GF-D8 (cell line): ENCODE measurements at regions not wholly inside any gene's neighbourhood (a gene's known extent, or its start where the extent isn't known, plus 50 kb on each side); places are given as distances from the start of the nearest gene placed in this dataset.
"Not testable (repeated sequence)": the region's sequence is repeated elsewhere in the genome, so short reads cannot be mapped to it uniquely, and the experiment has no call there.

ENCODE experiments used
- DNase-seq: peaks from one replicate; lab custom pipeline; 2025; lab: John Stamatoyannopoulos, UW

GRCh38 chr2:236375973-236376476 is 111.8 kb upstream of the ASB18 start:
- no peak for DNase-seq

- DNase-seq = no peak
Measured at GRCh38 chr2:236376566-236377244, 112.5 kb upstream of the ASB18 start.

DNA sequence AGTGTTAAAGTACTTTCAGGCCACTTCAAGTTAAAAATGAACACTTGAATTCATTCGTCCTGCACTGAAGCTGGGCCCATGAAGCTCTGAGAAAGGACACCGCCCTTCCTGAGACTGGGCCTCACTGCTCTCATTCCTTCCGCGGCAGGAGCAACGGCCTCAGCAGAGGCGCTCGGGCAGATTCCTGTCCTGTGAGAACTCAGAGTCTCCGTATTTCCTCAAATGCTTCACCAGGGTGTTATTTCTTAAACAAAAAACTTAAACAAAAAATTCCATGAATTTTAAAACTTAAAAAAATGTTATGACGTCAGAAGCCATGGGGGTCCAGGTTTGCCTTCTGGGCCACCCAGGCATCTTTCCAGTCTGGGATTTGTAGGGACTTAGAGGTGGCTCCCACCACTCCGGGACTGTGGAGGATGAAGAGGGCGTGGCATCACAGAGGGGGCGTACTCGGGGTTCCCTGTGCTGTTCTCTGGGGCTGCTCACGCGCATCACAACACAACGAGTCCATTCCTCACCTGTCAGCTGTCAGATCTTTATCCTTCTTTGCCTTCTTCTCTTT is 115.9 kb upstream of the ASB18 start:
- DNase-seq = no peak

DNA sequence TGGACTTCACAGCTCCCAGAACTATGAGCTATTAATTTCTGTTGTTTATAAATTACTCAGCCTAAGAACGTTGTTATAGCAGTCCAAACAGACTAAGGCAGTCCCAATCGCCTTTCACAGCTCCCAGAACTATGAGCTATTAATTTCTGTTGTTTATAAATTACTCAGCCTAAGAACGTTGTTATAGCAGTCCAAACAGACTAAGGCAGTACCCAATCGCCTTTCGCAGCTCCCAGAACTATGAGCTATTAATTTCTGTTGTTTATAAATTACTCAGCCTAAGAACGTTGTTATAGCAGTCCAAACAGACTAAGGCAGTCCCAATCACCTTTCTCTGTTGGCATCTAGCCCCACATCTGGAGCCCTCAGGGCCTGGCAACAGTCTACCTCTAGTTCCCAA is 117.0 kb upstream of the ASB18 start:
- not testable (repeated sequence) for DNase-seq

DNA sequence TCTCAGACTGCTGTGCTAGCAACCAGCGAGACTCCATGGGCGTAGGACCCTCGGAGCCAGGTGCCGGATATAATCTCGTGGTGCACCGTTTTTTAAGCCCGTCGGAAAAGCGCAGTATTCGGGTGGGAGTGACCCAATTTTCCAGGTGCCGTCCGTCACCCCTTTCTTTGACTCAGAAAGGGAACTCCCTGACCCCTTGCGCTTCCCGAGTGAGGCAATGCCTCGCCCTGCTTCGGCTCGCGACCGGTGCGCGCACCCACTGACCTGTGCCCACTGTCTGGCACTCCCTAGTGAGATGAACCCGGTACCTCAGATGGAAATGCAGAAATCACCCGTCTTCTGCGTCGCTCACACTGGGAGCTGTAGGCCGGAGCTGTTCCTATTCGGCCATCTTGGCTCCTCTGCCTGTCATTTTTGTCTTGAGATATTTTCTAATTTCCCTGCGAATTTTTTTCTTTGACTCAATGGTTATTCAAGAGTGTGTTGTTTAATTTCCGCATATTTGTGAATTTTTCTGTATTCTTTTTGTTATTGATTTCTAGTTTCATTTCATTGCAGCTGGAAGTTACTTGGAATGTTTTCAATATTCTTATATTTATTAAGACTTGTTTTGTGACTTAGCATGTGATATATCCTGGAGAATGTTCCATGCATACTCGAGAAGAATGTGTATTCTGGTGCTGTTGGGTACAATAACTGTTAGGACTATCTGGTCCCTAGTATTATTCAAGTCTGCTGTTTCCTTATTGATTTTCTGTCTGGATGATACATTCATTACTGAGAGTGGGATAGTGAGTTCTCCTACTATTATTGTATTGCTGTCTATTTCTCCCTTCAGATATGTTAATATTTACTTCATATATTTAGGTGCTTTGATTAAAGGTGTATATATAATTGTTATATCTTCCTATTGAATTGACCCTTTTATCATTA is 125.3 kb upstream of the ASB18 start:
- DNase-seq = not testable (repeated sequence)

DNA sequence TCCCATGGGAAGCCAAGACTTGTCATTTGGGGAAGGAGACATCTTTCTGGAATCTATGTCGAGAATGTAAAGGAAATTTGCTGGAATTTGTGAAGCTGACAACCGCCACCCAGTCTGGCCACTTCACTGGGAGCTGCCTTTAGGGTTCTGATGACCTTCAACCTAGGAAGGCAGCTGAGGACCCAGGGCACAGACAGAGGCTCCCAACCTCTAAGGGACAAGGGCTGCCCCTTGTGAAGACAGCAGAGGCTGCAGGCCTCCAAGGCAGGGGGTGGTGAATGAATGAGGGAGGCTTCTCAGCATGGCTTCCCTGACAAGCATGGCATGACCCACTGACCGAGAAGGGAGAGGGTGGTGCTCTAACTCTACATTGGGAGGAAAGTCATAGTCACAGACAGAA is 128.9 kb upstream of the ASB18 start:
- no peak for DNase-seq

DNA sequence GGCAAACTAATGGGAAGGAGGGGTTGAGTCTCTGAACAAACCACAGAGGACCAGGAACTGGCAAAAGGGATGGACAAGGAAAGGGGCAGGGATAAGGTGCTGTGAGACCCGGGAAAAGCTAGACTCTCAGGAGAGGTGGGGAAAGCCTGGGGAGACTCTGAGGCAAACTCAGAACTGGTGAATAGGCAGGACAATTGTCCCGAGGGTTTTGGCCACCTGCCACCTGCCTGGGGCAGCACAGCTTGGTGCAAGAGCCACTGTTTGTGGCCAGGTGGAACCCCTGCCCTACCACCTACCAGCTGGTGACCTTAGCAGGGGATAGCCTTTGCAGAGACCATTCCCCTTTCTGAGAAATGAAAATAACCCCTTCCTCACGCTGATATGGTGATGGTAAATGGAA is 129.4 kb upstream of the ASB18 start:
- no peak for DNase-seq

- no peak for DNase-seq
Measured at GRCh38 chr2:236394571-236394970, 130.4 kb upstream of the ASB18 start.

- DNase-seq = no peak
Measured at GRCh38 chr2:236395067-236395466, 130.9 kb upstream of the ASB18 start.

- no peak for DNase-seq
Measured at GRCh38 chr2:236396818-236397350, 132.7 kb upstream of the ASB18 start.

DNA sequence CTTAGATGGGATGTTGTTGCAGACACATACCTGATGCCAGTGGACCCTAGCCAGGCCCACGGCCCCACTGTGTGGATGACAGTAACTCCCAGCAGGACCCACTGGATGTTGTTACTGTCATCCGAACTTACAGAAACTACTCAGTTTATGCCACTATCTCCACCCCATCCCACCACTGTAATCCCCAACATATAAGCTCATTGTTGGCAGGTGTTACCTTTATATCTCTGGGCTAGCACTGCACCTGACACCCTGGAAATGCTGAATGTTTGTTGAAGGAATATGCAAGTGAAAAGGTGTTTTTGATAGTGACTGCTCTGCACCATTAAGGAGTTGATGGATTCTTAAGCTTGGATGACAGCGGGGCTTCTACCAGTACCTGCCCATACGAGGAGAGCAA is 133.5 kb upstream of the ASB18 start:
- no peak for DNase-seq

DNA sequence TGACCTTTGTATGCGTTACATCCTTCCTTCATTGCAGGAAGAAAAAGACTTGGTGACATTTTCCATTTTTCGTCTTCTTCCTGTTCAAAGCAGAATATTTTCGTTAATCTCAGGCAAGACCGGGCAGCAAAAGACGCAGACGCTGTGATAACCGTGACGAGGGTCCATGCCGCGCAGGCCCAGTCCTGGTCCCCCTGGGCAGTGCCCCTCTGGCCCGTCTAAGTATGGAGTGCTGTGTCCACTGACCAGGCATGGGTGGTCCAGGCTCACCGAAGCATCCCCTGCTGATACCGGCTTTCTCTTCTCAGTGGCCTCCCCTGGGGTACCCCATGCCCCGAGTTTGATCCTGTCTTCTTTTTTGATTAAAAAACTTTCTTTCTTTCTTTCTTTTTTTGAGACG is 135.2 kb upstream of the ASB18 start:
- DNase-seq = no peak

DNA sequence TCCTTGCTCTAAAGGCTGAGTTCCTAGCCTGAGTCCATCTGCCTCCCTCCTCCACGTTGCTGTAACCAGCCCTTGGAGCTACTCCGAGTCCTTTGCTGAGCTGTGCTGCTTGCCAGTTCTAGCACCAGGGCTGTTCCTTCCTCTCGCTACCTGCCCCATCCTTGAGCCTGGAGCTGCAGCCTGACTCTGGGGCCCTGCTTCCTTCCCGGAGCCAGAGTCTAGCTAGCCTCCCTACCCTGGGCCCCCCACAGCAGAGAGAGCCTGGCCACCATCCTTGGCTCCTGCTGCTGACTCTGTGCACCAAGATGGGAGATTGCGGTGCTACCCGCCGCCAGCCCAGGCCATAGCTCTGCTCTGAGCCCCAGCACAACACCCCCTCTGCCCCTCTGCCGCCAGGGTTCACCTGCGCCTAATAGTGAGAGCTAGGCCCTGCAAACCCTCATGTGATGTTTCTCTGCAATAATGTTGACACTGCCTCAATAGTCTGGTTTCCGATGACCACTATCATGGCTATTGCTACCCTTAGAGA is 135.9 kb upstream of the ASB18 start:
- no peak for DNase-seq

DNA sequence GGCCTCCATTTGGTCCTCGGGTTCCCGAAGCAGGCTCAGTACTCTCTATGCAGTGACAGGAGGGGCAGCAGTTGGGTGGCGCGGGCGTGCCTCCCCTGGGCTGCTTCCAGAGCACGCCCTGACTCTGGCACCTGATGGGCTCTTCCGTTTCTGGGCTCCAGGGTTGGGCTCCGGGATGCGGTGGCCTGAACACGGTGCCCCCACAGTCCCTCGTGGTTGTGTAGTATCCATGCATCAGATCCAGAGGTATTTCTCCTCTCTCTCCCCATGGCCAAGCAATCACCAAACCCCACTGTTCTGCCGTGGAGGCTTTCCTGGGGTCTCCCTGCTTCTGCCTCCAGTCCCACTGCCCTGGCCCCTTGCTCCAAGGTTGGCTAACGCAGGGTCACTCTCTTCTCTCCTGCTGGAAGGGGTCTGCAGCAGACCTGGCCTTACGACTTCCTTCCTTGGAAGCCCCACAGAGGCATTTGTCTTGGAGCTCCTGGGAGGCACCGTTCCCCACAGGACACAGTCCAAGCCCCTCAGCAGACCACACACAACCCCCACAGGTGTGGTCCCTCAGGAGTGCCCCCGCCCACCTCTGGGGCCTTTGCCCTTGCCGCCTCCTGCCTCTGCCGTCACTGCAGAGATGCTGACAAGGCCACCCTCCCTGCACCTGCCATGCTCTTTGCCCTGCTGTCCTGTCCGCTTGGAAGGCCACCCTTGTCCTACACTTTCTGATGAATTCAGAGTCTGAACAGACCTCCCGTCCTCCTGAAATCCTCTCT is 136.6 kb upstream of the ASB18 start:
- no peak for DNase-seq

- no peak for DNase-seq
Measured at GRCh38 chr2:236402033-236402790, 138.0 kb upstream of the ASB18 start.

DNA sequence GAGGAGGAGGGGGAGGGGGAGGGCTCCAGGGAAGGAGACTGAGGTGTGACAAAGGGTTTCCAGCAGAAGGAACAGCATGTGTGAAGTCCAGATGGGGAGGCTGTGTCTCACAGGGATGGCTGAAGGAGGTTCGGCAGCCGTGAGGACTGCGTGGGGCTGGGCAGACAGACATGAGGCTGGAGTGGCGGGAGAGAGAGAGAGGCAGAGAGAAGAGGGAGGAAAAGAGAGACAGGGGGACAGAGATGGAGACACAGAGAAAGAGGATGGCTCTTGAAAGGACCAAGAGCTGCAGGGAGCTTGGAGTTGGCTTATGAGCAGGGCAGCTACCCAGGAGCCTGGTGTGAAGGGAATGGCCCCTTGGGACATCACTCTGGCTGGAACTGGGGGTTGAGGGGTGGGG is 138.9 kb upstream of the ASB18 start:
- no peak for DNase-seq

DNA sequence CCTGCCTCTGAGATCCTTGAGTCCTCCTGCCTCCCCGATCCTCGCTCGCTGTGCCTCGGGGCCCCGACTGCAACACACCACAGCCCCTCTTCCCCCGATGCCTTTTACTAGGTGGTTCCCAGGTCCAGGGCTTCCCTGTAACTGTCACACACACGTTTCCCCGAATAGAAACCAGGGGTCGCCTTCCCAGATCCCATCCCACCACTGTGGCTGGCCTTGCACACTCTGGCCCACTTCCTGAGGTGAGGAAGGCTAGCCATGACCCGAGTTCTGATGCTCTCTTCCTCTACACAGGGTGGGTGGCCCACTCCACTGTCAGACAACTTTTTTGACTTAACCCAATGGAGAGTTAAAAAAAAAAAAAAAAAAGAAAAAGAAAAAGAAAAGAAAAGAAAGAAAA is 139.6 kb upstream of the ASB18 start:
- no peak for DNase-seq

- no peak for DNase-seq
Measured at GRCh38 chr2:236404346-236404745, 140.1 kb upstream of the ASB18 start.

DNA sequence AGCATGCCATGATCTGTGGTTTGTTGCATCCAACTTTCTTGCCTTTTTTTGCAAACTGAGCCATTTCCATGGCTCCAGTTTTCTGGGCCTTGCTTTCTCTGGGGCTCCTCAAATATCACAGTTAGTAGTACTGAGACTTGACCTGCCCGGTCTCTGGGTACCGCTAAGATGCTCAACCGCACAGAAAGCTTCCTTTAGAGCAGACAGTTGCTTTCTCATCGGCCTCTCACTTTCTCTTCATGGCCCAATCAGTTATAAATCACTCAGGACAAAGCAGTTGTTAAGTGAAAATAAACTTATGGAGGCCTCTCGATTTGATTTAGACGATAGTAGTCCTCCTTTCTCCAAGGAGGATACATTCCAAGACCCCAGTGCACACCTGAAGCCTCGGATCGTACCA is 141.2 kb upstream of the ASB18 start:
- DNase-seq = no peak

- DNase-seq = no peak
Measured at GRCh38 chr2:236408090-236408489, 143.9 kb upstream of the ASB18 start.

DNA sequence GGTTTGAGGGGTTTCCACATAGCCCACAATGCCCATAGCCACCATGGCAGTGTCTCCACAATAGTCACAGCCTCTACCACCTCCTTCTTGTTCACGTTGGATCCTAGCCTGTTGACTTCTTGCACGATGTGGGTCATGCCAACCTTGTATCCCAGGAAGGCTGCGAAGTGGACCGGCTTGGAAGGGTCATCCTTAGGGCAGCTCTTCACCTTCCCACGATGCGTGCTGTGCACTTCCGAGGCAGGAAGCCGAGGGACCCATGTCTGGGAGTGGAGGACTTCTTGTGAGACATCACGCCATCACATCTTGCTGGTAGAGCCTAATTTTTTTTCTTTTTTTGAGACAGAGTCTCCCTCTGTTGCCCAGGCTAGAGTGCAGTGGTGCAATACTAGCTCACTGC is 144.6 kb upstream of the ASB18 start:
- no peak for DNase-seq
